ENCODE measurements at regions not wholly inside any gene's neighbourhood (a gene's known extent, or its start where the extent isn't known, plus 50 kb on each side); places are given as distances from the start of the nearest gene placed in this dataset.

DNA sequence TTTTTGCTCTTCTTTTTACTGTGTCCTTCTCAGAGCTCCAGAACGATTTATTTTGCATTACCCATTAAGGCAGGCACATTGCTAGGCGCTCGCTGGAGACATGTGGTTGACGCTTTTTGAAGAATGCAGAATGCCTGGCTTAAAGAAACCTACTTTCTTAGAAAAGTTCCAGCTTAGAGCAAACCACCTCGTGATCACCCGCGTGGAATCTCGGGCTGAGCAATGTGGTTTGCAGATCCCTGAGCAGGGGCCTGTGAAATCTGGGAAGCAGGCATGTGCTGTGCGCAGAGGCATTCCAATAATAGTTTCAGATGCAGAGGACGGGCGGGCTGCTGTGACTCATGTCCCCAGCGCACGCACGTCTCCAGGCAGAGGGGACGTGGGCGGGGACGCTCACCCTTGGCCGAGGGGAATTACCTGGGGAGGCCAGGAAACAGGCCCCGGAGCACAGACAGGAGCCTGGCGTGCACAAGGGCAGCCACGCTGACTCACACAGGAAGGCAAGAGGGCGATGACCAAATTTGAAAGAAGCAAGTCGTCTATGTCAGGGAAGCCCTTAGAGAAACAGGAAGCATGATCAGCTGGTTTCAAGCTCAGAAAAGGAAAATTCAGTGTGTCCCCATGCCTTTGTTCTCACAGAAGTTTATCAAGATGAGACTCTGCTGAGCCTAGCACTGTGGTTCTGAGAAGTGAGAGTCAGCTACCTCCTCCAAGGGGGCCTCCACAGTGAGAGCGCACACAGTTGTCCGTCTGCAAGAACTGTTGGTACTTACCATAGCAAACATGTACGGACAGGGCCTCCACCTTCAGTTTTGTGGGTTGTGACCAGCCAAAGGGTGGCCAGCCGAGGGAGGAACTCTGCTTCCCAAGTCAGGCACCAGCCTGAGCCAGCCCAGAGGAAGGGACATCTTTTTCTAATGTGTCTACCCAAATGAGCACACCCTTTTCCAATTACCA, 218.6 kb downstream of the PIK3R1 start:
- no peak for TF ChIP-seq CTCF (IDR thresholded peaks at IDR 0.05 in 2 of 3, conservative IDR thresholded peaks at IDR 0.05 in 1 of 3; ENCODE audit: borderline replicate concordance in 1 of 3, insufficient read depth in 1 of 3, low read depth in 2 of 3, low read length in 2 of 3)
- no peak for TF ChIP-seq EZH2 (IDR thresholded peaks at IDR 0.05)
- TF ChIP-seq ELF1 (IDR thresholded peaks at IDR 0.05; ENCODE audit: borderline replicate concordance, low read depth), result no peak
- no peak for TF ChIP-seq POLR2A (IDR thresholded peaks at IDR 0.05; ENCODE audit: borderline replicate concordance, extremely low read depth, insufficient read depth, insufficient read length)
- TF ChIP-seq ATF3 (IDR thresholded peaks at IDR 0.05), result no peak

All from HCT116 (cell line).